Endometrium (tissue), 2 donors: ENCODE measurements at regions not wholly inside any gene's neighbourhood (a gene's known extent, or its start where the extent isn't known, plus 50 kb on each side); places are given as distances from the start of the nearest gene placed in this dataset.
"Not testable (repeated sequence)": the region's sequence is repeated elsewhere in the genome, so short reads cannot be mapped to it uniquely, and the experiment has no call there.

Source experiments
- FAIRE-seq: peaks from 2 replicates; lab custom pipeline; 2012; peaks lifted over from hg19 to GRCh38; lab: Jason Lieb, UNC
- donor health status: control.
- donor health status: control.

GRCh38 chr14:86363576-86363975 lies 833.6 kb downstream of the FLRT2 start:
- no peak for FAIRE-seq

DNA sequence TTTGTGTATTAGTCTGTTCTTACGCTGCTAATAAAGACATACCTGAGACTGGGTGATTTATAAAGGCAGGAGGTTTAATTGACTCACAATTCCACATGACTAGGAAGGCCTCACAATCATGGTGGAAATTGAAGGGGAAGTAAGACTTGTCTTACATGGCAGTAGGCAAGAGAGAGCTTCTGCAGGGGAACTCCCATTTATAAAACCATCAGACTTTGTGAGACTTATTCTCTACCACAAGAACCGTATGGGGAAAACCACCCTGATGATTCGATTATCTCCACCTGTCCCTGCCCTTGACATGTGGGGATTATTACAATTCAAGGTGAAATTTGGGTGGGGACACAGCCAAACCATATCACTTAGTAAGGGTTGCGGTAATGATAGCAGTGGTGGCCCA lies 833.1 kb downstream of the FLRT2 start:
- FAIRE-seq: no peak

DNA sequence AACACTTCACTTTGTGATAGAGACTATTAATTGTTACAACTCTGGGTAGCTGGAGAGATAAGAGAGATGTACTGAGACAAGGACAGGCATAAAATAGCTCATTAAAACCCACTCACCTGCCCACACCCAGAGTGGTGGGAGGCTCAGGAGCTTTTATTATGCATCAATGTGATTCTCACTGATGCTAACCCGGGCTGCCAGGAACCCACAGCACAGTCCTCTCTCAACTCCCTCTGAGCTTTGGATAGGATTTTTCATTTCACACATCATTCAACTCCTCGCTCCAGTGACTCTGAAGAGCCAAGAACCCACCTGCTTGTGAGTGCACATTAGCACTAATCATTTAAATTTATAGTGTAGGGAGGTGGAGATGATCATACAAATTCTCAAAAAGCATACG lies 827.9 kb downstream of the FLRT2 start:
- no peak for FAIRE-seq

DNA sequence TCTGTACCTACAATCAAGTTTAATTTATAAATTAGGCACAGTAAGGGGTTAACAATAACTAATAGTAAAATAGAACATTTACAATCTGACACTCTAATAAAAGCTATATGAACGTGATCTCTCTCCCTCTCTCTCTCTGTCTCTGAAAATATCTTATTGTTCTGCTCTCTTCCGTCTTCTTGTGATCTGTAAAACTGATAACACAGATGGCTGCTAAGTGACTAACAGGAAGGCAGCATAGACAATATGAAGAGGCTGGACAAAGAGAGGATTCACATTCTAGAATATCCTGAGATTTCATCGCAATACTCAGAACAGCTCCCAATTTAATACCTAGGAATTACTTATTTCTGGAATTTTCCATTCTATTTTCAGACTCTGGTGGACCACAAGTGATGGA lies 827.2 kb downstream of the FLRT2 start:
- no peak for FAIRE-seq

DNA sequence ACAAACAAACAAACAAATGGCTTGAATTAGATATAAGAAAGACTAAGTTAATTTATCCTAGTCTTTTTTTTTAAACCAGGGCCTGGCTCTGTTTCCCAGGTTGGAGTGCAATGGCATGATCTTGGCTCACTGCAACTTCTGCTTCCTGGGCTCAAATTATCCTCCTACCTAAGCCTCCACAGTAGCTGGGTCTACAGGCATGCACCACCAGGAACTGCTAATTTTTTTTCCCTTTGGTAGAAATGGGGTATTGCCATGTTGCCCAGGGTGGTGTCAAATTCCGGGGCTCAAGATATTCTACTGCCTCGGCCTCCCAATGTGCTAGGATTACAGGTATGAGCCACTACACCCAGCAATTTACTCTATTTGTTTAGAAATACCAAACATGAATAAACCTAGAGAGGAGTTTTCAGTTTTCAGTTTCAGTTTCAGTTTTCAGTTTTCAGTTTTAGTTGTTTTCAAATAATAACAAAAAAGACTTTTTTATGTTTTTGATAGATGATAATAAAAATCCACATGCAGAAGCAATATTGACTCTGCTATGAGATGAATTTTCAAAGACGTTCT lies 817.0 kb downstream of the FLRT2 start:
- no peak for FAIRE-seq

DNA sequence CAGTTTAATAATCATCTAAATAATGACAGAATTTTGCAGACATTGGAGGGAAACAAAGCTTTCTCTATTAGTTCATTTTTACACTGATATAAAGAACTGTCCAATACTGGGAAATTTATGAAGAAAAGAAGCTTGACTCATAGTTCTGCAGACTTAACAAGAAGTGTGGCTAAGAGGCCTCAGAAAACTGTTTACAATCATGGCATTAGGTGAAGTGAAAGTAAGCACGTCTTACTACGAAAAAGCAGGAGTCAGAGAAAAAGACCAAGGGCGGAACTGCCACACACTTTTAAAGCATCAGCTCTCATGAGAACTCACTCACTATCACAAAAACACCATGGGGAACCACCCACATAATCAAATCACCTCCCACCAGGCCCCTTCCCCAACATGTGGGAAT lies 804.4 kb downstream of the FLRT2 start:
- no peak for FAIRE-seq

DNA sequence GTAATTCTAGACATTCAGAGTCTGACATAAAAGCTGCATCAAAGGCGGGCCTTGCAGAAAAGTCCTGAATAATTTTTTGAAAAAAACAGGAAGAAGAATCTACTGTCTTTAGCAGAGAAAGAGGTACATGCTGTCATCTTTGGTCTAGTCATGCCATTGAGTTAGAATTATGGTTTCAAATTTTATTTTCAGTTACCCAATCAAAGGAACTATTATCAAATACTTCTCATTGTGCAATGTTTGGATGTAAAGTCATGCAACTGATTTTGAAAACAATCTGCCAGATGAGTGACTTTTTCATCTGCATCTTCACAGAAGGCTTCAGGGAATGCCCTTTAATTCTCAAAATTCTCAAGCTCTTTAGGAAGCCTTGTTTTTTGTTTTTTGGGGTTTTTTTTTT lies 803.5 kb downstream of the FLRT2 start:
- FAIRE-seq: no peak

DNA sequence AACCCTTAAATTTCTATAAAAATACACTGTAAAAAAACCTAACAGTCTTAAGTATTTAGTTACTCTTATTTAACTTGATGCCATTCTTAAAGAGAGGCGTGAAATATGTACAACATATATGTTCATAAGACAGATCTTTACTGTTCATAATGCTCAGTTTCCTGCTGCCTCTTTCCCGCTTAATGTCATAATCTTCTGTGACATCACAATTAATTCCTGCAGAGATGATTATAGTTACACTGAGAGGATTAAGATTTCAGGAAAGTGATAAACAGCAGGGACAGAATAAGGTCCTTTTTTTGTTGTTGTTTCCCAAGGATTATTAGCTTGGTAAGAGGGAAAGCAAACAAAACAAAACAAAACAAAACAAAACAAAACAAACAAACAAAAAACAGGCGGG lies 801.4 kb downstream of the FLRT2 start:
- FAIRE-seq: no peak

DNA sequence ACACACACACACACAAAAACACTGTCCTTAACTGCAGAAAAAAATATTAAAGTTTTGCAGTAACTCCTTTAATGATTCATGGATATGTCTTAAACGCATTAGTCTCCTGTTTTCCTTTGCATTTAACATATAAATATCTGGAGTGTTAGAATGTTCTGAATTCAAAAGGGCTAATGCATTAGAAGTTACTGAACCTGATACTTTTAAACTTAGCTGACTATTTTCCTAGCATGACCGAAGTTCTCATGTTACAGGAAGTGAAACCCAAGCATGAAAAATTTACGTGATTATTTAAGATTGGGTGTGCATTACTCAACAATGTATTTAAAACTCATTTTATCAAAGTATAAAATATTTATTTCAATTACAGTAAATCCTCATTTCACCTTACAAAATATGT lies 791.2 kb downstream of the FLRT2 start:
- peak; percentile 65 for FAIRE-seq

DNA sequence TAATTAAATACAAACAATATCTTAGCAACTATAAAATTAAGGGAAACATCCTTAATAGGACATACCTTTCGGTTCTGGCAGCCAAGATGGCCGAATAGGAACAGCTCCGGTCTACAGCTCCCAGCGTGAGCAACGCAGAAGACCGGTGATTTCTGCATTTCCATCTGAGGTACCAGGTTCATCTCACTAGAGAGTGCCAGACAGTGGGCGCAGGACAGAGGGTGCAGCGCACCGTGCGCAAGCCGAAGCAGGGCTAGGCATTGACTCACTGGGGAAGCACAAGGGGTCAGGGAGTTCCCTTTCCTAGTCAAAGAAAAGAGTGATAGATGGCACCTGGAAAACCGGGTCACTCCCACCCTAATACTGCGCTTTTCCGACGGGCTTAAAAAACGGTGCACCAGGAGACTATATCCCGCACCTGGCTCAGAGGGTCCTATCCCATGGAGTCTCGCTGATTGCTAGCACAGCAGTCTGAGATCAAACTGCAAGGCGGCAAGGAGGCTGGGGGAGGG lies 782.3 kb downstream of the FLRT2 start:
- not testable (repeated sequence) for FAIRE-seq

DNA sequence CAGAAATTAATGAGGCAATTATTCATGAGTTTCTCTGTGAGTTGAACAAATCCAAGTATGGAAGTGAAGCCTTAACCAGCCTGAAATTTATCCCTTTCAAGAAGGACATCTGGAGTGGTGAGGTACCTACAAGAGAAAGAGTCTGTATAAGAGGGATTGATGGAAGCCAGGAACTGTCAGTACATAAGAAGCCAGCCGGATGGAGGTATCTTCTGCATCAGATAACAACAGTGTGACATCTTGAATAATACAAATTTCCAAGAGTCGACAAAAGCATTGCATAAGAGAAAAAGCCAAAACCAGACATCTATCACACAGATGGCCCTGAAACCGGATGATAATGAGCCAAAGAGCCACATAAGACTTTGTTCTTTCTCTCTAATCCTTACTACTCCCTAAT lies 781.2 kb downstream of the FLRT2 start:
- FAIRE-seq: no peak

DNA sequence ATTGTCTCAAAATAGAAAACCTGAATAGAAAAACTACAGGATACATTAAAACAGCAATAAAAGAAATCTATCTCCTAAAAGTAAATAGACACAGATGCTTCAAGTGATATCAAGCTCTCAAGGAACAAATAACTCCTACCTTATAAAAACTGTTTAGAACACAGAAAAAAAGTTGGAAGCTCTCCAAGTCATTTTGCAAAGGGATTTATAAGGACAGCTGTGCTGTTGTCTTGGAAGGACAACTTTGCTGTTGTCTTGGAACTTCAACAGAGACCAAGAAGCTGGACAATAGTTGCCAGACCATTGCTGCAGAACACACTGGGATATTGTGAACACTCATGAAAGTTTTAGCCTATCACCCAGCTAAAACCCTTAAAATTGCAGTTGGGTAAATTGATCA lies 780.7 kb downstream of the FLRT2 start:
- FAIRE-seq: peak; percentile 96

- FAIRE-seq: no peak
Observed at GRCh38 chr14:86310148-86310547, 780.2 kb downstream of the FLRT2 start.

GRCh38 chr14:86305058-86305457 lies 775.1 kb downstream of the FLRT2 start:
- no peak for FAIRE-seq

DNA sequence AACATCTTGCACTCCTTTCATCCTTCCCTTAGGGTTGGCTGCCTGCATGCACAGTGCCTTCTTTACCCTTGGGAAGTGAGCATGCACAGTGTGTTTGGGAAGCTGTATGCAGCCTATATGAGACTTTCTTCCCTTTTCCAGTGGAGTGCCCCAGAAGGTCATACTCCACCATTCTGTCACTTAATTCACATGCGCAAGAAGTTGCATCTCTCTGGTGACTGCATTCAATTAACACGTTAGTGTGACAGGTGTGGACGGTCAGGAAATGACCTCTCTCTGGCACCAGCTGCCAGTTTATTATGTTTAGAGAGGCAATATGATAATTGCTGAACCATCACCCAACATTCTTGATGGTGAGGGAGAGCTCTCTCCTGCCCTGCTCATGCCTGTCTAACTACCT lies 770.0 kb downstream of the FLRT2 start:
- no peak for FAIRE-seq

GRCh38 chr14:86296173-86296572 lies 766.2 kb downstream of the FLRT2 start:
- FAIRE-seq: no peak

DNA sequence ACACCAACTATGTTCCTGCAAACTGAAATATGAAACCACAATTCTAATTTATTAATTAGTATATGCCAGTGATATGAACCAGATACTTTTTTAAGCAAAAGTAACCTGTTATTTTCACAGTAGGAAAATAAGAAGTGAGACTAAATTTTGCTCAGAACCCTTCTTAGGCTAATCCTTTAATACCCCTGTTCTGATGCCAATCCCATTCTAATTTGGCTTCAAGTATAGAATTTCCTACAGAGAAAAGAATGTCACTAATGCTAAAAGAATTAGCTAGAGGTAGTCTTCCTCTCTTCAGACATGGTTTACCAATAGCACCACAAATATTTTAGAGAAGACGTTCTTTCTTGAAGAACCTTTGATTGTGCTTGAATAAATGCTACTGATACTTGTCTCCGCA lies 758.4 kb downstream of the FLRT2 start:
- FAIRE-seq: no peak

GRCh38 chr14:86279405-86279804 lies 749.5 kb downstream of the FLRT2 start:
- FAIRE-seq: no peak

DNA sequence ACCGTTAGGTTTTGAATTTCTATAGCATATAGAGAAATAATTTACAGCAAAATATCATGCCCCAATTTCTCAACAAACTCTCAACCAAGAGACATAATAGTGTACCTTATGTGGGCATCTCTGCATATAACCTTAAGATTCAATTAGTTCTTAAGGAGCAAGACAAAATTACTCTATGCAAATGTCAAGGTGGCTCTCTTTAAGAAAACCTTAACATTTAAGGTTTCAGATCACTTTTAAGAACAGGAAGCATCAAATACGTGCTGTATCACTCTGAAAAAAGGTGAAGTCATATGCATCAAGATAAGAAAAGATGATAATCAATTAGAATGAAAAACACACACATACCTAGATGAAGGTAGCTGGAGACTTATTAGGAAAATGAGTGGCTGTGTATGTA lies 728.0 kb downstream of the FLRT2 start:
- no peak for FAIRE-seq

- FAIRE-seq: no peak
Observed at GRCh38 chr14:86243158-86243557, 713.2 kb downstream of the FLRT2 start.

DNA sequence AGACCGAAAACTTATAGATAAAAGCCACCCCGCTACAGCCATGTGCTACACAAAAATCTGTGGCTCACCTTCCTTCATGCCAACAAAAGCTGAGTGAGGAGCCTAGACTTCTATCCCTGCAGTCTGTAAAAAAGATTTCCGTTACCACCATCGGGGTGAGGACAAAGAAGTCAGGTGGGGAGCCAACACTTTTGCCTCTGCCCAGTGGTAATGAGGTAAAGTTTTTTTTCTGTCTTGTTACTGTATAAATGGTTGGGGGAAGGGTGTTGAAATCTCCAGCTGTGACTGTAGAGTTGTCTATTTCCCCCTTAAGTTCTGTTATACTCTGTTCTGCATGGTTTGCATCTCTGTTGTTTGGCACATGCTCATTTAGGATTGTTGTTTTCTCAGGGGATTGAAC lies 707.8 kb downstream of the FLRT2 start:
- no peak for FAIRE-seq

DNA sequence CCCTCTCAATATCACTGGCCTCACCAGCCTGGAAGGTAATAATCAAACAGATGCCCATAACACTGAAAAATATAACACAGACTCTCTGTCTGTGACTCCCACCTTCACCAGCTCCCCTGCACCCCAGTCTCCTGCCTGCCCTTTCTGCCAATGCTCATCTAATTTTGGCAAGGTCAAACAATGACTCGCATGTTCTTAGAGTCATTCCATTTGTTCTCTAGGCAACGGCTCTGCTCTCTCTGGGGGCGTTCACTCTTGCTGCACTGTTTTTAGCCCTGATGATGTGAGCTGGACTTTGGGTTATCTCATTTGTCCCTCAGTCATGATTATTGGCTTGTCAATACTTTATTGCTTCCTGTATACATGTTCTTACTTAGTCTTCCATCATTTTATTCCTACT lies 691.8 kb downstream of the FLRT2 start:
- no peak for FAIRE-seq

DNA sequence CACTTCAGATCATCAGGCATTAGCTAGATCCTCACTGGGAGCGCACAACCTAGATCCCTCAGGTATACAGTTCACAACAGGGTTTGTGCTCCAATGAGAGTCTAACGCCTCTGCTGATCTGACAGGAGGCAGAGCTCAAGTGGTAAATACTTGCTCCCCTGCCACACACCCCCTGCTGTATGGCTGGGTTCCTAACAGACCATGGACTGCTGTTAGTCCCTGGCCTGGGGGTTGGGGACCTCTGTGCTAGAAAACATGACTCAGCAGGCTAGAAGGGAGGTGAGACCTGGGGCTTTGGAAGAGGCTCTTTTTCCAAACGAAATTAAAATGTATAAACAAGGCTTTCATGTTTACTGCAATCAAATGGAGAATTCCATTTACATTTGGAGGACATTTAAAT lies 691.1 kb downstream of the FLRT2 start:
- FAIRE-seq: no peak

DNA sequence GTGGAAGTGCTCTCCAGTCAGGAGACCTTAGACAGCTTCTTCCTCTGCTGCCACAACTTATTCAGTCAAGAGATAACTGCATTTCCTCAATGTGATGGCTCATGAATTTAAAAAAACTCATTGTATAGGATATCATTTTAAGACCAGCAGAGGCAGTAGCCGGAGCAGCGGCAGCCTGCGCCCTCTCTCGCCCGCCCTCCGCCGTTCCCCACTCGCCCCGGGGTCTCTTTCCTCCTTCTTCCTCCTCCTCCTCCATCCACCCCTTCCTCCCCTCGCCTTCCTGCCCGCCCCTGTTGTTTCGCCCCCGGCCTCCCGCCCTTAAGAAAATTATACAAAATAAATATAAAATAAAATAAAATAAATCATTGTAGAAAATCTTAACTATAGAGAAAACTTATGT lies 687.6 kb downstream of the FLRT2 start:
- no peak for FAIRE-seq

GRCh38 chr14:86203843-86204242 lies 673.9 kb downstream of the FLRT2 start:
- no peak for FAIRE-seq
